ENCODE measurements at regions not wholly inside any gene's neighbourhood (a gene's known extent, or its start where the extent isn't known, plus 50 kb on each side); places are given as distances from the start of the nearest gene placed in this dataset.
A peak's percentile ranks its signal among the peaks of the same experiment; 100 is the strongest.

DNA sequence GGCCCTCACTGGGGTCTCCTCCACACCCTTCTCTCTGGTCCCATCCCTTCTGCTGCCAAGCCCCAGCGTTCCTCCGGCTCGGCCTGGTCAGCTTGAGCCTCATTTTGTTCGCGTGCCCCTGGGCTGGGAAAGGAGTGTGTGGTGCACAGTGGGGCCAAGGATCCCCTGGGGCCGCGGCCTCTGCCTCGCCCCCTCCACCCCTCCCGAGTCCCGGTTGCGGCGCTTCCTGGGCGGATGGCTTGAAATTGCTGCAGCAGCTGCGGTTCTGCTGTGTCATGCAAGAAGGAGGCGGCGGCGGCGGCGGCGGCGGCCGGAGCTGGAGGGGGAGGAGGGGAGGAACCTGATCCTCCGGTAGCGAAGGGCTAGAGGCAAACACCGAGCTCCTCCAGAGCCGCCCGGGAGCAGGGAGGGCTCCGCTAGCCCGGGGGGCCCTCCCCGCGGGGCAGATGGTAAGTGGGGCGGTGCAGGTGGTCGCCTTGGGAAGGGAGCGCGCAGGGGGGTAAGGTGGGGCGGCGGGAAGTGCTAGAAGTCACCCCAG lies 217.8 kb upstream of the MKLN1 start:
- peak; percentile 70 for DNase-seq

DNA sequence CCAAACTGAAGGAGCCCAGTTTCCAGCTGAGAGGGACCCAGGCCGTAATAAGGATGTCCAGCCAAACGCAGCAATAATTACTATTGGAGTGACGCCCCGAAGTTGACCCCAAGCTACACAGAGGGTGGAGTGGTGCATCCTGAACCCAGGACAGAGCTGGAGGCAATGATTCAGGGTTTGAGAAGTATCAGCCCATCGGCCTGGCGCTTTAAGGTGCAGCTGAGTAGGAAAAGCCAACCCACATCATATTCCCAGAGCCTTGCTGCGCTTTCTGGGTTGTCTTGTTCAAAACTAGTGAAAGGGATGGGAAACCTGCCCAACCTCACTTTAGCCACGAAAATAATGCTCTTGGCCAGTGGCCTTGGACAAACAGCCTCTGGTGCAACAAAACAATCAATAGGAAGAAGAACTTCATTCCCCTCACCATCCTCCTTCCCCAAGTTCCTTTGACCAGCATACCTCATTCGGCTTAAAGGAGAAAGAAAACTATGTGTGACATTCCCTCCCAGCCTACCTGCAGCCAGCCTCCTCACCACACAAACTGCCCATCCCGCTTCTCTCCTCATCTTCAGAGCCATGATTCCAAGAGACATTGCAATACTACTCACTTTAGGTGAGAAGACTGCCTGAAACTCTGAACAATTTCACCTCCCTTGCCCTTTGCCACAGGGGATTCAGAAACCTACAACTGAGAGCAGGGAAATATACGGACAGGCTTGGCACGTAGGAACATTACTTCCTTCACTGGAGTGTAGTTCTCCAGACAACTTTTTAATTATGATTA lies 217.2 kb upstream of the MKLN1 start:
- peak; percentile 16 for DNase-seq

DNA sequence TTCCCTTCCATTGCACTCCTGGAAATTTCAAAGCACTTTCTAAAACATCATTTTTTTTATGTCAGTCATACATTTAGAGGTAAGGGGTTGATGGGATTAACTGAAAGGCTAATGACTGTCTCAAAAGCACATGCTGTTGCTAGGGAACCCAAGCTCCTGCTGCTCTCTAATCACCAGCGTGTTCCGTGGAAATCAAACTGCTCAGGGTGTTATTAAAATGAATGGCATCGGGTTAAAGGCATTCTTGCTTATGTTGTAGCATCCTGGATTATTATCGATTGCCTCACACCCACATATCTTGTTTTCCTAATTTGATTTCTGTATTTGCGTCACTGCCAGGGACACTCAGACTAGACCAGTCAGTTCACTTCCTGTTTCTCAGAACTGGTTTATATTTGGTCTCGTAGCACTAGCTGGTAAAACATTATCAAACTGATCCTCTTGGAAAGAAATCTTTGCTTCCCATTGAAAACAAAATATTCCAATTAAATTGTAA lies 216.5 kb upstream of the MKLN1 start:
- peak; percentile 19 for DNase-seq

DNA sequence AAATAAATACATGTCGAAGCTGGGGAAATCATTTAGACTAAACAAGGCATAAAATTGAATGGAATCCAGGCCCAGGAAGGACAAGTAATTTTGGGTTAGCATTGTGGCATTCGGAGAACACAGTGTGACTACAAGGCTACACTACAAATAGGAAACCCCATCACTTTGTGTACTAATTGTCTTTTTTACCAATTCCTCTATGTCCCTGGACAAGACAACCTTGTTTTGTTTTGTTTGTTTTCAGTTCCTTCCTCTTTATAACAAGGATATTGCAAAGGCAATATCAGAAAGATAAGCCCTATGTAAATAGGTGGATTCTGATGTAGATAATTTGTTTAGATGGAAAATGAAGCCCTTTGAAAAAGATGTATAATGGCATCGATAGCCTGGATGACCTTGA lies 215.9 kb upstream of the MKLN1 start:
- no peak for DNase-seq

DNA sequence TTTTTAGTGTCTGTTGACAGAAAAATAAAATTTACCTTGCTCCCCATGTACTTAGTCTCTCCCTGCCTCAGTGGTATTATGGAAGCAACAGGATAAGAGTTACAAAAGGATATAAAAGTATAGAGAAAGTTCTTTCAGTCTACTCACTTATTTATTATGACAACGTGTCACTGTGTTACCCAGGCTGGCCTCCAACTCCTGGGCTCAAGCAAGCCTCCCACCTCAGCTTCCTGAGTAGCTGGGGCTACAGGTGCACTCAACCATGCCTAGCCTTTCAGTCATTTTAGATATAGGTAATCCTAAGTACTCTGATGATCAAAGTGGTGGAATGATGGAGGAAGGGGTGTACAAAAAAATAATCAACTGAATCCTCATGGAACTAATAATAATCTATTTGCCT lies 215.2 kb upstream of the MKLN1 start:
- no peak for DNase-seq

DNA sequence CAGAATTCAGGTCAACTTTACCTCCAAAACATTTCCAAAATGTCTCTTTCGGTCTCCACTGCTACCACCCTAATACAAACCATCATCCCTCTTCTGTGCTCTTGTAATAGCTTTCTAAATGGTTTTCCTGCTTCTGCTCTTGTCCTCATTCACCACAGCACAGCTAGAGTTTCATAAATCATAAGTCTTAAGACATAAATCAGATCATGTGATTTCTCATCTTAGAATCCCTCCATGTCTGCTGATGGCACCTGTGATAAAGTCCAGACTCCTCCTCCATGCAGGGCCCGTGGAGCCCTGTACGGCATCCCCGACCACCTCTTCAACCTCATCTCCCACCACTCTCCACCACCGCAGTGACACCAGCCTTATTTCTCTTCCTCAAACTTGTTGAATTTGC lies 212.3 kb upstream of the MKLN1 start:
- no peak for DNase-seq

DNA sequence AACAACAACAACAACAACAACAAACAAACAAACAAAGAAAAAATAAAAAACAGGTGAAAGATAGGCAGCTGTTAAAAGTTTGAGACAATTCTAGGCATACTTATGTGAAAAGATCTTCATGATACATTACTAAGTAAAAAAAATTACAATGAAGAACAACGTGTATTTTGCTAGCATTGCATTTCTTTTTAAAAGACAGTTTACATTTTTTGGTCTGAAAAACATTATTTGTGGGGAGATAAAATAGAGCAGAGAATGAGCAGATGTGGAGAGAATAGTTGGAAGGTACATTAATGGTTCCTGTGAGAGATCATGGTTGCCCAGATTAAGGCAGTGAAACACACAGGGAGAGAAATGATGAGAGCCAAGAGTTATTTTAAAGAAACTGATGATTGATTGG lies 210.2 kb upstream of the MKLN1 start:
- no peak for DNase-seq

DNA sequence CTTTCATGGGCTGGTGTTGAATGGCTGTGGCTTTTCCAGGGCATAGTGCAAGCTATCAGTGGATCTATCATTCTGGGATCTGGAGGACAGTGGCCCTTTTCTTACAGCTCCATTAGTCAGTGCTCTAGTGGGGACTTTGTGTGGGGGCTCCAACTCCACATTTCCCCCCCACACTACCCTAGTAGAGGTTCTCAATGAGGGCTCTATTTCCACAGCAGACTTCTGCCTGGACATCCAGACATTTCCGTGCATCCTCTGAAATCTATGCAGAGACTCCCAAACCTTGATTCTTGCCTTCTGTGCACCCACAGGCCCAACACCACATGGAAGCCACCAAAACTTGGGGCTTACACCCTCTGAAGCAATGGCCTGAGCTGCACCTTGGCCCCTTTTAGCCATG lies 208.3 kb upstream of the MKLN1 start:
- DNase-seq, result no peak

DNA sequence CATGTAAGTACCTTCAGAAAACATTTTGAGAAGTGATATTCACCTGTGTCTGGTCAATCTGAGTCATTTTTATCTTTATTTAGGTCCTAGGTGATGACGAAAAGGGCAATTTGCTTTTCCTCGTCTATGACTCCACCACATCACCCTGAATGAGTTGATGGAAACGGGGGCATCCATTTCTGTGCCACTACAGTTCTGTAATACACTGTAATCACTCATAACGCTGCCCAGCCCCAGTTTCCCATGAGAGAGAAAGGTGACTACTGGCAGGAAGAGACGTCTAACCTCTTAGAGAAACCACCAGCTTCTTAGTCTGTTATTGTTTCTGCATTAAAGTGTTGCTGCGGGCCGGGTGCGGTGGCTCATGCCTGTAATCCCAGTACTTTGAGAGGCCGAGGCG lies 205.3 kb upstream of the MKLN1 start:
- DNase-seq, result no peak

DNA sequence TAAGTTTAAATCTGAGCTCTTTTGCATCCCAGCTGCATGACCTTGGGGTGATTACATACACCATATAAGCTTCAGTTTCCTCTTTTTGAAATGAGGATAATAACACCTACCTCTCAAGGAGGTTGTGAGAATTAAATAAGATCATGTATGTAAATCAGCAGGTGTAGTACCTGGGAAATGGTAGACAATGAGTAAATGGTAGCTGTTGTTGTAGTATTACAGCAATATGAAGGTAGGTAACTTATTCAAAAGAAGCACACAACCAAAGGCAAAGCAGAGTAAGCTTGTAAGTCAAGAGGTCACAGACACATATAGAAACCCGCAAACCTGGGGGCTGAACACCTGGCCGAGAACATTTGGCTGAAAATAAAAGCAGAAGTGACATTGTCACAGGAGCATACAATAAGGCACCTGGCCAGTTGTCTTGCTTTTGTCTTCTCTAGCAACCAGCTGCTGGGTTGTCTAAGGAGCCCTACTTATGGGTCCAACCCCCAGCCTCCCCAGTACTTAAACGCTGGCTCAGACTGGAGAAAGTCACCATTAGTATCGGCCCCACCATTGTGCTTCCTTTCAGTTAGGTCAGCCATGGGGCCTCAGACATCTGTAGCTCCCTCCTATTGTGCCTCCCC lies 203.6 kb upstream of the MKLN1 start:
- DNase-seq, result no peak

DNA sequence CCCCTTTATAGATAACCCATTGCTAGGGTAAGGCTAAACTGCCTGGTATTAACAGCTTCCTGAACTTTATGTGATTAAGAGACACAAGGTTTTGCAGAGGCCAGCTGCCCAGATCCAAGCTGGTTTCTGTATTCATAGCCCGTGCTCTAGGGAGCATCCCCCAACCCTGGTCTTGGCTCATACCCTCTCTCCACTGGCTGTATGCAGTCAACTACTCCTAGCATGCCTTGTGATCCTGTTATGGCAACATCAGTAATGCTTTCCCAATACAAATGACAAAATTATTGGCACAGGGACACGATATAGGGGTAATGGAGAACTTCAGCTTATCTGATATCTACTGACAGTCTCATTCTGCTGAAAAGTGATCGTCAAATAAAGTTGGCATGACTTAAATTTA lies 202.8 kb upstream of the MKLN1 start:
- no peak for DNase-seq

DNA sequence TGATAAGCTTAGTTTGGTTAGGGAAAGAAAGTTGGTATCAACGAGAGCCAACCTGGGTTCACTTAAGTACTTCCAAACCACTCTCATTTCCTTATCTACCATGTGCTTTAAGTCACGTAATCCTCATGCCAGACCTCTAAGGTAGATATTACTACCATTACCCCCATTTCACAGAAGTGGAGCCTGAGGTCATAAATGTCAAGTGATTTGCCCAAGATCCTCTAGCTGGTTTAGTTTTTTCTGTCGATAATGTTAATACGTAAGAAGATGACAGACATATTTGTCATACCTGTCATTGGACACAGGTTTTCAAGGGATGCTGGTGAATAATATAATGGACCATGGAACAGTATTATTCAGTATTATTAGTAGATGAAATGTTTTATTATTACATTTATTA lies 197.4 kb upstream of the MKLN1 start:
- DNase-seq, result no peak

DNA sequence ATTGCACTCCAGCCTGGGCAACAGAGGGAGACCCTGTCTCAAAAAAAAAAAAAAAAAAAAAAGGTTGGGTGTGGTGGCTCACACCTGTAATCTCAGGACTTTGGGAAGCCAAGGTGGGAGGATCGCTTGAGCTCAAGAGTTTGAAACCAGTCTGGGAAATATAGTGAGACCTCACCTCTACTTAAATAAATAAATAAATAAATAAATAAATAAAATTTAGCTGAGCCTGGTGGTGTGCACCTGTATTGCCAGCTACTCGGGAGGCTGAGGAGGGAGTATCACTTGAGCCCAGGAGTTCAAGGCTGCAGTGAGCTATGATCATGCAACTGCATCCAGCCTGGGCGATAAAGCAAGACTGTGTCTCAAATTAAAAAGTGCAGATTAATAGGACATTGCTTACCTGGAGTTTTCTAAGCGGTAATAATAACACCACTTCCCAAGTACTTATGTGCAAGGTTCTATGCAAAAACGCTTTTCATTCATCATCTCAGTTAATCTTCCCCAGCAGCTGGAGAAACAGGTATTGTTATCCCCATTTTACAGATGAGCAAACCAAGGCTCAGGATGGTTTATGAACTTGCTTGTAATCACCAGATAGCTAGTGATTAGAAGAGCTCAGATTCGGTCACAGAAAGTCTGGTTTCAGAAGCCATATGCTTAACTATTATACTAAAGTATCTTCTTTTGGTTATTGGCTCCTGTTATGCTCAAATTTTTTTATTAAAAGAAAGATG lies 196.5 kb upstream of the MKLN1 start:
- DNase-seq, result no peak

DNA sequence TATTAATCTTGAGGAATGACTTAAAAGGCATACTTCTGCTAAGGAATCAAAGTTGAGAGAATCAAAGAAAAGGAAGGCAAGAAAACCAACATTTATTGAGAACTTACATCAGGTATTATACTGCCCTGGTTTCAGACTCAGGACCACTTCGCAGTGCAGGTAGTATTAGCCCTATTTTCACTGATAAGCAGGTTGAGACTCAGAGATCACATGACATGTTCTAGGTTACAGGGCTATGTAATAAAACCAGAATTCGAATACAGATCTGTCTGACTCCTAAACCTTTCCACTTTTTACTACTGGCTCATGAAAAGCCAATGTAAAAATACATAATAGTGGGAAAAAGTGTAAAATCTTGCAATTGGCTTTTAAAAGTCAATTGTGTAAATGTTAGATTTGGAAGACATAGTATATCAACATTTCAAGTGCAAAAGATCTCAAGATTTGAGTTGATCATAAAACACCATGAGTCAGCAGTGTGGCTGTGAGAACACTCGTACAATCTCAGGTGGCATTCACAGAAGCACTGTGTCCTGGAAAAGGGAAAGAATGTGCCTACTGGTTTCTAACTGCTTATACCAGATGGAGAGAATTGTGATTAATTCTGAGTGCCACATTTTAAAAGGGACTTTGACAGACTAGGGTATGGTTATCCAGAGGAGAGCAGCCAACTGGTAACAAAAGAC lies 195.8 kb upstream of the MKLN1 start:
- DNase-seq, result no peak

DNA sequence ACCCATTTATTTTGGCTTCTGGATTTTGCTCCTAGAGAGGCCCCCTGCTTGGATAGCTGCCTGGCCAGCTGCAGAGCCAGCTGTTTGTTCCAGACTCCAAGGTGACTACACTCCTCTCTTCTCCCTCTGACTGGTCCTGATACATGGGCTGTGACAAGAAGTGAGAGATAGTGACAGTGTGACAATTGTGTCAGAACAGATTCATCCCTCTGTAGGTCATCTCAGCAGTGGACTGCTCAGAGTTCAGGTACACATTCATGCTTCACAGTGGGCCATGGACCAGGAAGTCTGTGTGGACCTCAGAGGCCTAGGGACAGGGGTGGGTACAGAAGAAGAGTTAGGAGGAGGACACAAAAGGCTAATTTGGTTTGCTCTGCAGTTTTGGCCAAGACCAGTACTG lies 188.2 kb upstream of the MKLN1 start:
- DNase-seq, result no peak

DNA sequence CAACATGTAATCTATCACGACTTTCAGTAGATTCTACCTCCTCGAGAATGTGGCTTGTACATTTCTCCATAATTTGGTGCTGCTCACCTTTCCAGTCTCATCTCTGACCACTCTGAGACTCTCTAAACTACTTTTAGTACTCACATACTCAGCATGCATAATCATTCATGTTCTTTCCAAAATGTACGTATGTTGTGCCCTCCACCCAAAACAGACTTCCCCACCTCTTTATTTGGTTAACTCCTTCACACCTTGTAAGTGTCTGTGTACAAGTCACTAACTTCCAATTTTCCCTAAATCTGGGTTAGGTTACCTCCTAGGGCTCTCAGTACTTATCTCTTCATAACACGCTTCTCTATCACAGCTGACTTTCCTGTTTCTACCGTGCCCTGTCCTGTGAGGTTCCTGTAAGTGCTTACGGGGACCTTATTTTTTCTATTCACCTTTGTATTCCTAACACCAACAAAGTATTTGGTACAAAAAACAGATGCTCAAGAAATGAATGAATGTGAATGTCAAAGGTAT lies 186.2 kb upstream of the MKLN1 start:
- no peak for DNase-seq

DNA sequence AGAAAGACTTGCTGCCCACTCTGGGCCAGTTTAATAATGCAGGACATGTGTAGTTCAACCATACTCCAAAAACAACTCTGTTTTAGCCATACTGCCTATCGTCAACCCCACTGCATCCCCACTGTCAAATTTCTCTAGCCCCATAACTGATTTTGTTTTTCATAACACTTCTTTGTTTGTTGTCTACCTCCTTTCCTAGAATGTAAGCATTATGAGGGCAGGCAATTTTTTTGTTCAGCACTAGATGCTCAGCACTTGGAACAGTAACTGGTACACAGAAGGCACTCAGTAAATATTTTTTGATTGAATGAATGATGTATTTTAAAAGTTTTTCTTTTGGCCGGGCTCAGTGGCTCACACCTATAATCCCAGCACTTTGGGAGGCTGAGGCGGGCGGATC lies 183.8 kb upstream of the MKLN1 start:
- DNase-seq, result no peak

DNA sequence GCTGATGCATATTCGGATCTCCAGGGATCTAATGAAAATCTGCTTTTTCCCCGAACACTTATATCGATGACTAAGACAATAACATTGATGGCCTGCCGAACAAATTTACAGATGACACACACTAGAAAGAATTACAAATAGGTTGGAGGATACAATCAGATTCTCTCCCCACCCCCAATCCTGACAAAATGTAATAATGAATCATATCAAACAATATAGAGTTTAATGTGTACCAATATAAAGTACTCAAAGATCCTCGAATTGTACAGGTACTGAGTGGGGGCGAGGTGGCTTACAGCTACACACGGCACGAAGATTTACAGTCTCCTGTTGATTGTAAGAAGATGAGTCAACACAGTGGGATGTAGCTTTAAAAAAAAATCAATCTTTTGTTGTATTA lies 182.7 kb upstream of the MKLN1 start:
- no peak for DNase-seq

DNA sequence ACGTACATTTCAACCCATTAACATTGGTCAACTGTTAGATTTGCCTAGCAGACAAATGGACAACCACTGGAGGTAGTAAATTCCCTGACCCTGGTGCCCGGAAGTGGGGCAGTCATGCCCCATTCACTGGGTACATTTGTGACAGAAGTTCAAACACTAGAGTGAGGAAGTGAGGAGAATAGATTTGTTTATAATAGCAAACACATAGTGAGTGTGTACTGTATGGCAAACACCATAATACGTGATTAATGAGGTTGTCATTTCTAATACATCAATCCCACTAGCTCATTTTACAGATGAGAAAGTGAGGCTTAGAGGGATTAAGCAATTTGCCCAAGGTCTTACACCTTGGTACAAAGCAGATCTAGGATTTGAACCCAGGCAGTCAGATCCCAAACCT lies 181.9 kb upstream of the MKLN1 start:
- no peak for DNase-seq

DNA sequence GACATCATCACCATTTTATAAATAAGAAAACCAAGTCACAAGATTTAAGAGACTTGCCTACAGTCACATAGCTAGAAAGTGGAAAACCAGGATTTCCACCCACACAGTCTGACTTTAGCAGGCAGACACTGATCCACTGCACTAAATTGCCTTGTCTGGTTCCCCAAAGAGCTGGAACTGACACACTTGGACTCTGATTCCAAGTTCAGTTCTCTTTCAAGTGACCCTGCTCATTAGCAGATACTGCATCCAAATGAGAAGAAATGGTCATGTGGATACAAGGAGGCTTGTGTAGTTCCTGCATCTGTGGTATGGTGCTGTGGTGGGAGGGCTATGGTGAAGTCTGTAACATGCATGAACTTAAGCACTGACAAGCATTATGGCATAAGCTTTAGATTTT lies 180.1 kb upstream of the MKLN1 start:
- DNase-seq, result no peak

DNA sequence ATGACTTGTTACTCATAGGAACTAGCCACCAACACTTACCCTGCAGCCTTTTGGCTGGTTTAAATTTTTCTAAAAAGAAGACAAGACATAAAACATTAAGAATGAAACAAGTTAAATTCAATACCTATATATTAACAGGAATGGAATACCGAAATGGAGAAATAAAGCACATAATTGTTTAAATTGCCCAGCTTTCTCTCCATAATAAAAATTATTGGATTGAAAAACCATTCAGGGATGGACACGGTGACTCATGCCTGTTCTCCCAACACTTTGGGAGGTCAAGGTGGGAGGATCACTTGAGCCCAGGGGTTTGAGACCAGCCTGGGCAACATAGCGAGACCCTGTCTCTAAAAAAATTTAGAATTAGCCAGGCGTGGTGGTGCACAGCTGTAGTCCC lies 179.4 kb upstream of the MKLN1 start:
- DNase-seq, result no peak

DNA sequence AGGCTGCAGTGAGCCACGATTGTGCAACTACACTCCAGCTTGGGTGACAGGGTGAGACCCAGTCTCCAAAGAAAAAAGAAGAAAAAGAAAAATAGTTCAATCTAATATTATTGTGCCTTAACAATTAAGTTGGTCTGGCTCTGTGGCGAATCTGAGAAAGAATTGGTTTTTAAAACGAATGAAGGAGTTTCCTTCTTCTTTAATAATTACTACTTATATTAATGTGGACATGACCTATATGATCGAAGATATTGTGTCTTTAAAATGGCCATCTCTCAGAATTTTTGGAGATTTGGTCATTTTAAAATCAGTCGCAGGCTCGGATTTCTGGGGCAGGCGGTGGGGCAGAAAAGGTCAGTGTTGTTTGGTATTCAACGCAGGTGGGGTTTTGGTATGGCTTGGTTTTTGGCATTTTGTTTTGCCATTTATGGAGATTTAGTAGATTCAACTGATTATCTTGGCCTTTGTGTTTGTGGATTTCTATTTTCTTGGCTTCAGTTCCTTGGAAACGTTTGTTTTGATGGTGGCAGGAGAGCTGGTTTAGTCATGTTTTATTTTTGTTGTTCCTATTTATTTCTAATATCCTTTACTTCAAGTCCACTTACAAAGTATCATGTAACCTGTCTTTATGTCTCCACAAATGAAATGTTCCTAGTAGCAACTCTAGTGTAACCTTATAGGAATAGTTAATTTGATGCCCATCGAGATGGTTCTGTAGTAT lies 178.8 kb upstream of the MKLN1 start:
- no peak for DNase-seq

Data from right kidney (tissue), 1 donor.